HG02610 (cell line): ENCODE measurements at regions not wholly inside any gene's neighbourhood (a gene's known extent, or its start where the extent isn't known, plus 50 kb on each side); places are given as distances from the start of the nearest gene placed in this dataset.
"Not testable (repeated sequence)": the region's sequence is repeated elsewhere in the genome, so short reads cannot be mapped to it uniquely, and the experiment has no call there.

Experiments
- ATAC-seq: cut with Tn5 transposase; IDR thresholded peaks from one replicate; pipeline ENCODE4 v1.9.1; 2021; ENCODE audit warnings: mild to moderate bottlenecking, moderate library complexity; ENCODE audit not compliant: unreplicated experiment

- no peak for ATAC-seq
These were observed 189.9 kb upstream of the PRSS58 start for GRCh38 chr7:142447762-142448161.

GRCh38 chr7:142445019-142445686 lies 187.3 kb upstream of the PRSS58 start:
- no peak for ATAC-seq

- no peak for ATAC-seq
These were observed 185.6 kb upstream of the PRSS58 start for GRCh38 chr7:142443216-142444010.

- ATAC-seq: no peak
These were observed 184.5 kb upstream of the PRSS58 start for GRCh38 chr7:142442396-142442795.

GRCh38 chr7:142440906-142441411 lies 183.1 kb upstream of the PRSS58 start:
- ATAC-seq: no peak

- ATAC-seq: no peak
These were observed 182.5 kb upstream of the PRSS58 start for GRCh38 chr7:142440219-142440905.

- ATAC-seq: no peak
These were observed 181.9 kb upstream of the PRSS58 start for GRCh38 chr7:142439739-142440138.

- no peak for ATAC-seq
These were observed 181.2 kb upstream of the PRSS58 start for GRCh38 chr7:142438923-142439515.

GRCh38 chr7:142438235-142438922 lies 180.5 kb upstream of the PRSS58 start:
- no peak for ATAC-seq

GRCh38 chr7:142437741-142438140 lies 179.9 kb upstream of the PRSS58 start:
- ATAC-seq: no peak

GRCh38 chr7:142436601-142437000 lies 178.7 kb upstream of the PRSS58 start:
- ATAC-seq: no peak

GRCh38 chr7:142435606-142436005 lies 177.7 kb upstream of the PRSS58 start:
- ATAC-seq: not testable (repeated sequence)

- ATAC-seq: no peak
These were observed 176.9 kb upstream of the PRSS58 start for GRCh38 chr7:142434666-142435167.

- not testable (repeated sequence) for ATAC-seq
These were observed 176.3 kb upstream of the PRSS58 start for GRCh38 chr7:142434133-142434532.

GRCh38 chr7:142432377-142432776 lies 174.5 kb upstream of the PRSS58 start:
- ATAC-seq: no peak

- ATAC-seq: no peak
These were observed 173.6 kb upstream of the PRSS58 start for GRCh38 chr7:142431491-142431890.

GRCh38 chr7:142428094-142428493 lies 170.2 kb upstream of the PRSS58 start:
- no peak for ATAC-seq

GRCh38 chr7:142425281-142425680 lies 167.4 kb upstream of the PRSS58 start:
- ATAC-seq: no peak

- ATAC-seq: no peak
These were observed 164.8 kb upstream of the PRSS58 start for GRCh38 chr7:142422621-142423020.
